GM12878 (cell line): ENCODE measurements at regions not wholly inside any gene's neighbourhood (a gene's known extent, or its start where the extent isn't known, plus 50 kb on each side); places are given as distances from the start of the nearest gene placed in this dataset.

Source experiments
- ATAC-seq: fragments of 200-7000 bp; cut with Tn5 transposase; 3 replicates; pipeline ENCODE4 v1.9.1; 2020; ENCODE audit warnings: mild to moderate bottlenecking, moderate library complexity
- BruUV-seq: library from RNA; stranded (reverse); fragments of 400-500 nt; replicated peaks from 2 replicates; lab custom pipeline; 2021; lab: Mats Ljungman, UMichigan
- CTCF ChIA-PET: fragments of 300-600 bp; sonication (Branson Sonifier 250); formaldehyde crosslinking; extraction: SDS; loops from one replicate; lab custom pipeline; 2021; ENCODE audit warnings: inconsistent platforms; lab: Yijun Ruan, JAX
- POLR2A ChIA-PET: fragments of 350-600 bp; formaldehyde crosslinking; extraction: SDS; loops from one replicate; lab custom pipeline; 2021; ENCODE audit warnings: inconsistent platforms; lab: Charles Lee
- RAD21 ChIA-PET: fragments of 300-600 bp; sonication (Branson Sonifier 250); formaldehyde crosslinking; loops from one replicate; lab custom pipeline; 2023; ENCODE audit warnings: antibody characterized with exemption; ENCODE audit not compliant: unreplicated experiment; lab: Charles Lee
- SMC1A ChIA-PET: fragments of 300-600 bp; sonication (Branson Sonifier 250); formaldehyde crosslinking; loops from one replicate; lab custom pipeline; 2023; ENCODE audit not compliant: unreplicated experiment, uncharacterized antibody; lab: Charles Lee
- DNase-seq: peaks from one replicate; pipeline ENCODE4 v3.0.0-alpha.2; 2011; ENCODE audit warnings: low read depth, low spot score
- FAIRE-seq: peaks from 3 replicates; lab custom pipeline; 2011; peaks lifted over from hg19 to GRCh38; lab: Jason Lieb, UNC
- H2AFZ ChIP-seq: 2 replicates; pipeline ENCODE4 v1.6.0; 2011; ENCODE audit warnings: low read depth, low read length, control low read depth; ENCODE audit not compliant: control insufficient read depth
- H3K27ac ChIP-seq: 2 replicates; pipeline ENCODE4 v1.5.1; 2011; ENCODE audit warnings: control low read depth; ENCODE audit not compliant: control insufficient read depth, insufficient read depth
- H3K27me3 ChIP-seq, 2 experiments: replicated peaks in 1 of 2; 2 replicates each; pipeline versions ENCODE4 v1.6.0 to v1.6.1; 2011; ENCODE audit warnings: low read length in 1 of 2; ENCODE audit not compliant: control insufficient read depth in 2 of 2, insufficient read depth in 2 of 2
- H3K36me3 ChIP-seq, 2 experiments: 2 replicates each; pipeline ENCODE4 v1.5.1; 2011; ENCODE audit warnings: low read length in 1 of 2; ENCODE audit not compliant: control insufficient read depth in 2 of 2, insufficient read depth in 2 of 2
- H3K4me1 ChIP-seq: 2 replicates; pipeline ENCODE4 v1.6.1; 2011; ENCODE audit warnings: mild to moderate bottlenecking, low read length, moderate library complexity, mixed read lengths; ENCODE audit not compliant: control insufficient read depth, insufficient read depth
- H3K4me2 ChIP-seq: 2 replicates; pipeline ENCODE4 v1.6.0; 2011; ENCODE audit warnings: control low read depth; ENCODE audit not compliant: control insufficient read depth, insufficient read depth
- H3K4me3 ChIP-seq: fragments of 200-600 bp; sonication (generic); 2 replicates; pipeline ENCODE4 v1.5.1; 2016
- H3K79me2 ChIP-seq: 2 replicates; pipeline ENCODE4 v1.6.0; 2011; ENCODE audit warnings: low read length; ENCODE audit not compliant: control insufficient read depth, insufficient read depth
- H3K9ac ChIP-seq: 2 replicates; pipeline ENCODE4 v1.8.0; 2011; ENCODE audit warnings: low read length, control low read depth, mixed read lengths; ENCODE audit not compliant: control insufficient read depth, insufficient read depth
- H3K9me3 ChIP-seq: replicated peaks from 3 replicates; pipeline ENCODE4 v1.5.1; 2011; ENCODE audit warnings: mild to moderate bottlenecking, low read length; ENCODE audit not compliant: control insufficient read depth, insufficient read depth
- H4K20me1 ChIP-seq: 2 replicates; pipeline ENCODE4 v1.6.0; 2011; ENCODE audit not compliant: control insufficient read depth, insufficient read depth
- ATF2 ChIP-seq: IDR thresholded peaks from 2 replicates; pipeline ENCODE4 v1.6.1; 2012; ENCODE audit warnings: low read length, inconsistent platforms
- BCLAF1 ChIP-seq: fragments of 450-650 bp; IDR thresholded peaks from 2 replicates; pipeline ENCODE4 v1.6.1; 2017; ENCODE audit warnings: antibody characterized with exemption, mild to moderate bottlenecking, moderate library complexity
- CEBPZ ChIP-seq: fragments of 150-350 bp; IDR thresholded peaks from 2 replicates; pipeline ENCODE4 v1.6.1; 2016; ENCODE audit warnings: low read depth, low read length
- ETV6 ChIP-seq, 2 experiments: fragments of 450-650 bp in 1 of 2; IDR thresholded peaks in 1 of 2; conservative IDR thresholded peaks in 1 of 2; 2 replicates each; pipeline ENCODE4 v1.6.1; 2014; ENCODE audit warnings: antibody characterized with exemption in 1 of 2, borderline replicate concordance in 1 of 2, low read depth in 1 of 2, mild to moderate bottlenecking in 1 of 2, moderate library complexity in 1 of 2
- HDAC6 ChIP-seq: fragments of 200-600 bp; sonication (generic); IDR thresholded peaks from one replicate; pipeline ENCODE4 v1.8.0; 2017; ENCODE audit warnings: antibody characterized with exemption; ENCODE audit not compliant: unreplicated experiment
- KAT2A ChIP-seq: conservative IDR thresholded peaks from 2 replicates; pipeline ENCODE4 v1.6.1; 2011; ENCODE audit warnings: low read depth, low read length; ENCODE audit not compliant: control insufficient read depth
- MTA2 ChIP-seq: fragments of 450-650 bp; IDR thresholded peaks from 2 replicates; pipeline ENCODE4 v1.6.1; 2016; ENCODE audit warnings: low read depth, mild to moderate bottlenecking, moderate library complexity
- NRF1 ChIP-seq: conservative IDR thresholded peaks from 2 replicates; pipeline ENCODE4 v1.6.1; 2011; ENCODE audit warnings: mild to moderate bottlenecking, low read depth, low read length, improper control_type of control experiment
- PML ChIP-seq: IDR thresholded peaks from 2 replicates; pipeline ENCODE4 v1.6.1; 2012; ENCODE audit warnings: low read length, inconsistent platforms
- POU2F2 ChIP-seq: IDR thresholded peaks from 3 replicates; pipeline ENCODE4 v1.6.1; 2011; ENCODE audit warnings: low read depth, mild to moderate bottlenecking, low read length, borderline replicate concordance
- RELA ChIP-seq: fragments of 450-650 bp; IDR thresholded peaks from 2 replicates; pipeline ENCODE4 v1.8.0; 2014; ENCODE audit warnings: borderline replicate concordance; ENCODE audit not compliant: partially characterized antibody
- RFX5 ChIP-seq: IDR thresholded peaks from 2 replicates; pipeline ENCODE4 v1.6.1; 2011; ENCODE audit warnings: low read depth, low read length, improper control_type of control experiment
- SMC3 ChIP-seq: IDR thresholded peaks from 2 replicates; pipeline ENCODE4 v1.6.1; 2011; ENCODE audit warnings: low read length, improper control_type of control experiment, borderline replicate concordance
- TARDBP ChIP-seq: IDR thresholded peaks from 2 replicates; pipeline ENCODE4 v1.6.1; 2016; ENCODE audit warnings: borderline replicate concordance
- ZBTB33 ChIP-seq: fragments of 450-650 bp; IDR thresholded peaks from 2 replicates; pipeline ENCODE4 v1.6.1; 2017; ENCODE audit warnings: mild to moderate bottlenecking
- ZSCAN29 ChIP-seq: fragments of 450-650 bp; IDR thresholded peaks from 2 replicates; pipeline ENCODE4 v1.6.1; 2017; ENCODE audit warnings: mild to moderate bottlenecking, moderate library complexity
- WGBS: methylation state at CpG from one replicate; pipeline ENCODE4 v1.1.6; 2016; ENCODE audit warnings: low lambda C conversion rate; ENCODE audit not compliant: insufficient replicate concordance, insufficient coverage; ENCODE audit errors: missing lambda C conversion rate; 5-methylcytosine and 5-hydroxymethylcytosine counted together
- in situ Hi-C: fragments of 300-500 bp; cut with MboI; formaldehyde crosslinking; loops from 9 replicates; pipeline ENCODE4 v1.14.3; 2018; ENCODE audit warnings: mixed read lengths
- intact Hi-C: fragments of 100-400 bp; cut with micrococcal nuclease; formaldehyde crosslinking; loops from one replicate; pipeline ENCODE4 v1.14.2; 2022; ENCODE audit not compliant: unreplicated experiment

- no peaks in the 10 kb centered on the region for H3K27me3 ChIP-seq
- no peaks in the 10 kb centered on the region for H3K36me3 ChIP-seq
- ChIA-PET POLR2A (no interaction called here), SMC1A (no interaction called here), RAD21 (no interaction called here), CTCF (no interaction called here)
- FAIRE-seq (no peak), DNase-seq (no peak), ATAC-seq (no peak)
- 4% methylated on average over 3 of the region's 3 CpGs for WGBS
- peaks cover 2% of the 10 kb centered on the region; the same call in 1 of the 3 replicates for H3K9me3 ChIP-seq
- BruUV-seq, result no TSS peak
- no peaks in the 10 kb centered on the region for H4K20me1 ChIP-seq
- no peak for TF ChIP-seq BCLAF1
- TF ChIP-seq RFX5, result no peak
- no peak for TF ChIP-seq RELA
- no peak for TF ChIP-seq ETV6 (conservative IDR thresholded peaks at IDR 0.05 in 1 of 2, IDR thresholded peaks at IDR 0.05 in 1 of 2; ENCODE audit: borderline replicate concordance in 1 of 2, low read depth in 1 of 2)
- TF ChIP-seq HDAC6, result no peak
- TF ChIP-seq PML, result no peak
- no peak for TF ChIP-seq KAT2A
- TF ChIP-seq NRF1, result no peak
- TF ChIP-seq SMC3, result no peak
- TF ChIP-seq POU2F2, result no peak
- no peak for TF ChIP-seq CEBPZ
- TF ChIP-seq MTA2, result no peak
- no peak for TF ChIP-seq ATF2
- TF ChIP-seq ZBTB33, result no peak
- no peak for TF ChIP-seq ZSCAN29
- no peak for TF ChIP-seq TARDBP
- no peak overlapping the region for H2AFZ ChIP-seq
- no peak overlapping the region for H3K27ac ChIP-seq
- no peaks in the 10 kb centered on the region for H3K4me1 ChIP-seq
- H3K4me2 ChIP-seq, result no peak overlapping the region
- H3K9ac ChIP-seq, result no peak overlapping the region
- no peaks in the 10 kb centered on the region for H3K79me2 ChIP-seq
- intact Hi-C loops, result no loop called here
- in situ Hi-C loops, result no loop called here
- H3K4me3 ChIP-seq, result no peak overlapping the region
Measured at GRCh38 chr10:33087152-33087551, 129.1 kb upstream of the ITGB1 start.
